ENCODE measurements at regions not wholly inside any gene's neighbourhood (a gene's known extent, or its start where the extent isn't known, plus 50 kb on each side); places are given as distances from the start of the nearest gene placed in this dataset.
"Not testable (repeated sequence)": the region's sequence is repeated elsewhere in the genome, so short reads cannot be mapped to it uniquely, and the experiment has no call there.

- no peak for DNase-seq
These were observed 482.9 kb upstream of the C16orf82 start for GRCh38 chr16:26583803-26584202.

- no peak for DNase-seq
These were observed 473.0 kb upstream of the C16orf82 start for GRCh38 chr16:26593700-26594099.

GRCh38 chr16:26594666-26595065 lies 472.1 kb upstream of the C16orf82 start:
- no peak for DNase-seq

- DNase-seq = no peak
These were observed 471.5 kb upstream of the C16orf82 start for GRCh38 chr16:26595199-26595598.

- DNase-seq = not testable (repeated sequence)
These were observed 470.7 kb upstream of the C16orf82 start for GRCh38 chr16:26596033-26596432.

GRCh38 chr16:26598061-26598460 lies 468.7 kb upstream of the C16orf82 start:
- peak in 16 of 56 donors; percentile 1 to 65 (median 16) for DNase-seq

DNA sequence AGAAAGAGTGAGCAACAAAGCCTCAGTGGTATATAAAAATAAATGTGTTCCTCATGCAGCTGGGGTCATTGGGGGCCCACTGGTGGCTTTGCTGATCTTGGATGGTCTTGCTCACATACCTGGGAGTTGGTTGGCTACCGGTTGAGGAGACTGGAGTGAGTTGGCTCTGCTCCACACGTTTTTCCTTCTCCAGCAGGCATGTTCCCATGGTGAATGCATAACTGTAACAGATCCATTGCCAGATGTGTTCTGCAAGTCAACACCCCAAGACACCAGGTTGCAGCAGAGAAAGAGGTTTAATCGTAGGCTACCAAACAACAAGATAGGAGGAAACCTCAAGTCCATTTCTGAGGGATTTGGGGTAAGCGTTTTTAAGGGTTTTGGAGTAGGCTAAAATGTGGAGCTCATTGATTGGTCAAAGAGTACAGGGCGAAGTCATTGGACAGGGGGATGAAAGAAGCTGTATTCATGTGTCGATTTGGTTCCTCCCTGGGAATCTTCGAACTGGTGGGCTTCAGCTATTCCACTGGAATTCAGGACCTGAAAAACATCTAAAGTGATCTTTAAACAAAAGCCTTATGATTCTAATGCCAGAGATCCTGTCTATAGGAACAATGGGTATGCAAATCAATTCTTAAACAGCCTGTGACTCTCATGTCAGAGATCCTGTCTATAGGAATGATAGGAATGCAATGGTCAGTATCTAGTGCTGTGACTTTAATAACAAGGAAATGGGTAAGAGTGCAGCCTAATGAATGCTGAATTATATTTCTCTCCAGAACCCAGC lies 467.5 kb upstream of the C16orf82 start:
- DNase-seq = no peak

- DNase-seq = no peak
These were observed 467.0 kb upstream of the C16orf82 start for GRCh38 chr16:26599785-26600104.

DNA sequence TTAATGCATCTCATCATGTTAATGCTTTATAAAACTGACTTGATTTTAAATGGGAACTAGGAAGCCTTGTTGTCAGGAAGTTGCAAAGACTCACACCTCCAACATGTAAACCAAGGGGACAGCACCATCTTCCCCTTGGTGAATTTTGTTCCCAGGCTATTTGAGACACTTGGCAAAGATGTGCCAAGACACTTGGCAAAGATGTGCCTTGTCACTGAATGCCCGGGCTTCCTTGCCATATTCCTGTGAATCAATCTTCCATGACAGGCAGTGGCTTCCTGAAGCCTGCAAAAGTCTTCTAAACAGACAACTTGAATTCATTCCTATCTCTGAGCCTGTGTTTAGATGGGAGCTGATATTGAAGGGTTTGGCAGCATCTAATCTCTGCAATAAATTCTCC lies 465.4 kb upstream of the C16orf82 start:
- no peak for DNase-seq

DNA sequence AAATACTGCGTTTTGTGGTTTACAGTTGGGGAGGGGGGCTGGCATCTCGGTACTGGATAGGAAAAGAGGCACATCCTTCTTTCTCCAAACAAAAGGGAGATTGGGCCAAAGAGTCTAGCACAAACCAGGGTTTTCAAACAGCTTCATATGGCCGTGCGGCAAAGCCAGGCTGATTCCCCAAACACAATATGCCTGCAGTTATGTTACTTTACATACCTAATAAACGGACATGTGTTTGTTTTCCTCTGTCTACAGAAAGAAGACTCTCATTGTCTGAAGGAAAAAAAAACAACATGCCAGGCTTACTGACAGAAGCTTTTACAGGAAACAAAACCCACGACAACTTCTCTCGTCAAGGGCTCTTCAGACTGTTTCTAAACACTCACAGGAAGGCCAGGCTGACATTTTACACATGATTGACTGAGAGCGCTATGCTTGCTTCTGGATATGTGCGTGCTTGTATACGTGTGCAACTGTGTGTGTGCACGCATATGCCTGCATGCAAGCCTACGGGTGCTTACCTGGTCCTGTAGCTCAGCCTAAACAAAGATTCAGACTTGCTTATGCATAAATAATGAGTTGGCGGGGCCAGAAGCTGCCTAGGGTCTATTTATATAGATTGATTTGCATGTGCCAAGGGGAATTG lies 461.0 kb upstream of the C16orf82 start:
- DNase-seq = no peak

GRCh38 chr16:26606381-26607150 lies 460.2 kb upstream of the C16orf82 start:
- no peak for DNase-seq

GRCh38 chr16:26614237-26614841 lies 452.4 kb upstream of the C16orf82 start:
- DNase-seq = peak in 3 of 56 donors; percentile 0 to 2 (median 1)

GRCh38 chr16:26623442-26623841 lies 443.3 kb upstream of the C16orf82 start:
- no peak for DNase-seq

- DNase-seq = no peak
These were observed 438.8 kb upstream of the C16orf82 start for GRCh38 chr16:26627958-26628357.

DNA sequence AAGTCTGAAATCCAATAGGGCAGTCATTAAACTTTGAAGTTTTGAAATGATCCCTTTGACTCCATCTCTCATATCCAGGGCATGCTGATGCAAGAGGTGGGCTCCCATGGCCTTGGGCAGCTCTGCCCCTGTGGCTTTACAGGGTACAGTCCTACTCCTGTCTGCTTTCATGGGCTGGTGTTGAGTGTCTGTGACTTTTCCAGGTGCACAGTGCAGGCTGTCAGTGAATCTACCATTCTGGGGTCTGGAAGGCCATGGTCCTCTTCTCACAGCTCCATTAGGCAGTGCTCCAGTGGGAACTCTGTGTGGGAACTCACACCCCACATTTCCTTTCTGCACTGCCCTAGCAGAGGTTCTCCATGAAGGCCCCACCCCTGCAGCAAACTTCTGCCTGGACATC lies 435.4 kb upstream of the C16orf82 start:
- DNase-seq = not testable (repeated sequence)

DNA sequence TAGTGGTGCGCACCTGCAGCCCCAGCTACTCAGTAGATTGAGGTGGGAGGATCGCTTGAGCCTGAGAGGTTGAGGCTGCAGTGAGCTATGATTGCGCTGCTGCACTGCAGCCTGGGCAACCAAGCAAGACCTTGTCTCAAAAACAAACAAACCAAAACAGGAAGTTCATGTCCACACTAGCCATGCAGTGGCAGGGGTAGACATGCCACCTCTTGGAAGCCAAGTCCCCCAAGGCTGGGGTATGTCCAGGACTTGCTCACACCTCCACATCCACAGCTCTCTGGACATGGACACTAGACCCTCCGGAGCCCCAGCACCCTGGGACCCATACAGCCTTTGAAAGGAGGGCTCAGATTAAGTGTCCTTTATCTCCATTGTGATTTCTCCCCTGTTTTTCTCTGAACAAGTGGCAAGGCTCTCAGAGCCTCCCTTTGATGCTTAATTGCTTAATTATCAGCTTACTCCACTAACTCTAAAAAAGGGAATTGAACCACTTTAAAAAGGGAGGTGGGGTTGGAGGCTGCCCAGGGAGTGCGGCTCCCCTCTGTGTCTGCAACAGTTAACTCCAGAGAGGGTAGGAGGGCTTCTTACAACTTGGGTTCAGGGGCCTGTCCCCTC lies 424.6 kb upstream of the C16orf82 start:
- DNase-seq = no peak

- DNase-seq = peak in 1 of 56 donors; percentile 0
These were observed 423.2 kb upstream of the C16orf82 start for GRCh38 chr16:26643519-26643918.

DNA sequence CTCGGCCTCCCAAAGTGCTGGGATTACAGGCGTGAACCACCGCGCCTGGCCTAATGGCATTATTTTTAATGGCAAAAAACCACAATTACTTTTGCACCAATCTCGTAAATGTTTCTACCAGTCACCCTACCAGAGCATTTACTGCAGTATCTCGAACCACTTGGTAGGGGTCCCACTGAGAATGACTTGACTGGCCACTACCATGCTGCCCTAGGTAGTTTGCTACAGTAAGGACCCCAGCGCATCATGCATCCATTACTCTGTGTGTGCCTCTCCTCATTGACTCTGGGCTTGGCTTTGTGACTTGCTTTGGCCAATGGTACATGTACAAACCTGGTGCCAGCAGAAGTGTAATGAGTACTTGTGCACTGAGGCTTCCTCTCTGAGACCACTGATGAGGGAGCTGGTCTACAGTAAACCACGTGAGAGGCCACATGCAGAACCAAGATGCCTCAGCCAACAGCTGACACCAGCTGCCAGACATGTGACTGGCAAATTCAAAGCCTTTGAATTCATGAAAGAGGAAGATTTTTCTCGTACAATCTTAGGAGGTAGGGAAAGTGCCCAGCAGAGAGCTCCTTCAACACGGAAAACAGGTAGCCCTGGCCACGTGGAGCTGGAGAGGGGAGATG lies 421.7 kb upstream of the C16orf82 start:
- DNase-seq = peak in 5 of 56 donors; percentile 0 to 23 (median 12)

- DNase-seq = peak in 29 of 56 donors; percentile 1 to 50 (median 10)
These were observed 421.1 kb upstream of the C16orf82 start for GRCh38 chr16:26645614-26646013.

- no peak for DNase-seq
These were observed 418.9 kb upstream of the C16orf82 start for GRCh38 chr16:26647870-26648269.

- no peak for DNase-seq
These were observed 417.9 kb upstream of the C16orf82 start for GRCh38 chr16:26648851-26649250.

All from nucleus accumbens (tissue), 56 donors.